ENCODE measurements at regions not wholly inside any gene's neighbourhood (a gene's known extent, or its start where the extent isn't known, plus 50 kb on each side); places are given as distances from the start of the nearest gene placed in this dataset.

DNA sequence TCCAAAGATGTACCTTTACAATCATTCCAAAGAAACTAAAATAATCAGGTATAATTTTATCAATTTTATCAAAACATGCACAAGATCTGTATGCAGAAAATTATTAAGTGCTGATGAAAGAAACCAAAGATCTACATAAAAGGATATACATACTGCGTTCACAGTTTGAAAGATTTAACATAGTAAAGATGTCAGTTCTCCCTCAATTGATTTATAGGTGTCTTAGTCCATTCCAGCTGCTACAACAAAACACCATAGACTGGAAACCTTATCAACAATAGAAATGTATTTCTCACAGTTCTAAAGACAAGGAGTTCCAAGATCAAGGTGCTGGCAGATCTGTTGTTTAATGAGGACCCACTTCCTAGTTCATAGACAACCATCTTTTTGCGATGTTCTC is 189.0 kb upstream of the CCDC54 start:
- TF ChIP-seq, protein P1, sequence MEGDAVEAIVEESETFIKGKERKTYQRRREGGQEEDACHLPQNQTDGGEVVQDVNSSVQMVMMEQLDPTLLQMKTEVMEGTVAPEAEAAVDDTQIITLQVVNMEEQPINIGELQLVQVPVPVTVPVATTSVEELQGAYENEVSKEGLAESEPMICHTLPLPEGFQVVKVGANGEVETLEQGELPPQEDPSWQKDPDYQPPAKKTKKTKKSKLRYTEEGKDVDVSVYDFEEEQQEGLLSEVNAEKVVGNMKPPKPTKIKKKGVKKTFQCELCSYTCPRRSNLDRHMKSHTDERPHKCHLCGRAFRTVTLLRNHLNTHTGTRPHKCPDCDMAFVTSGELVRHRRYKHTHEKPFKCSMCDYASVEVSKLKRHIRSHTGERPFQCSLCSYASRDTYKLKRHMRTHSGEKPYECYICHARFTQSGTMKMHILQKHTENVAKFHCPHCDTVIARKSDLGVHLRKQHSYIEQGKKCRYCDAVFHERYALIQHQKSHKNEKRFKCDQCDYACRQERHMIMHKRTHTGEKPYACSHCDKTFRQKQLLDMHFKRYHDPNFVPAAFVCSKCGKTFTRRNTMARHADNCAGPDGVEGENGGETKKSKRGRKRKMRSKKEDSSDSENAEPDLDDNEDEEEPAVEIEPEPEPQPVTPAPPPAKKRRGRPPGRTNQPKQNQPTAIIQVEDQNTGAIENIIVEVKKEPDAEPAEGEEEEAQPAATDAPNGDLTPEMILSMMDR (IDR thresholded peaks at IDR 0.05): no peak
- TF ChIP-seq ZFX (IDR thresholded peaks at IDR 0.05; ENCODE audit: borderline replicate concordance): no peak

All from 22Rv1 (cell line).